HEK293T (cell line): ENCODE measurements at regions not wholly inside any gene's neighbourhood (a gene's known extent, or its start where the extent isn't known, plus 50 kb on each side); places are given as distances from the start of the nearest gene placed in this dataset.

Source experiments
- CTCF ChIA-PET: fragments of 350-600 bp; formaldehyde crosslinking; extraction: SDS; loops from one replicate; lab custom pipeline; 2021; ENCODE audit warnings: antibody characterized with exemption, inconsistent platforms; lab: Yijun Ruan, JAX
- POLR2A ChIA-PET: fragments of 350-600 bp; formaldehyde crosslinking; extraction: SDS; loops from one replicate; lab custom pipeline; 2020; ENCODE audit warnings: antibody characterized with exemption, inconsistent platforms; lab: Yijun Ruan, JAX
- DNase-seq: peaks from one replicate; pipeline ENCODE4 v3.0.0; 2012; ENCODE audit warnings: mixed read lengths; ENCODE audit errors: extremely low spot score
- ARNT ChIP-seq: fragments of 450-650 bp; IDR thresholded peaks from 2 replicates; pipeline ENCODE4 v1.6.1; 2017; ENCODE audit warnings: mild to moderate bottlenecking
- BHLHE40 ChIP-seq: fragments of 450-650 bp; IDR thresholded peaks from 2 replicates; pipeline ENCODE4 v1.6.1; 2016; ENCODE audit warnings: mild to moderate bottlenecking, moderate library complexity, borderline replicate concordance
- CTBP1 ChIP-seq: fragments of 450-650 bp; IDR thresholded peaks from 2 replicates; pipeline ENCODE4 v1.6.1; 2016; ENCODE audit warnings: borderline replicate concordance
- ELF4 ChIP-seq: fragments of 450-650 bp; IDR thresholded peaks from 2 replicates; pipeline ENCODE4 v1.6.1; 2017; ENCODE audit warnings: antibody characterized with exemption
- FOXA1 ChIP-seq: fragments of 450-650 bp; IDR thresholded peaks from 2 replicates; pipeline ENCODE4 v1.6.1; 2016; ENCODE audit warnings: mild to moderate bottlenecking
- FOXK2 ChIP-seq: fragments of 450-650 bp; IDR thresholded peaks from 2 replicates; pipeline ENCODE4 v1.6.1; 2016; ENCODE audit warnings: mild to moderate bottlenecking
- FOXM1 ChIP-seq: fragments of 450-650 bp; IDR thresholded peaks from 2 replicates; pipeline ENCODE4 v1.6.1; 2017; ENCODE audit warnings: mild to moderate bottlenecking, borderline replicate concordance
- HDGF ChIP-seq: fragments of 450-650 bp; IDR thresholded peaks from 2 replicates; pipeline ENCODE4 v1.6.1; 2017; ENCODE audit warnings: antibody characterized with exemption, borderline replicate concordance
- L3MBTL2 ChIP-seq: fragments of 450-650 bp; conservative IDR thresholded peaks from 2 replicates; pipeline ENCODE4 v1.6.1; 2016; ENCODE audit warnings: mild to moderate bottlenecking
- LEF1 ChIP-seq: fragments of 450-650 bp; IDR thresholded peaks from 2 replicates; pipeline ENCODE4 v1.6.1; 2017; ENCODE audit warnings: mild to moderate bottlenecking, borderline replicate concordance
- NFRKB ChIP-seq: fragments of 450-650 bp; IDR thresholded peaks from 2 replicates; pipeline ENCODE4 v1.6.1; 2016; ENCODE audit warnings: mild to moderate bottlenecking, moderate library complexity
- SP1 ChIP-seq: fragments of 450-650 bp; IDR thresholded peaks from 2 replicates; pipeline ENCODE4 v1.6.1; 2017
- SUZ12 ChIP-seq: fragments of 450-650 bp; IDR thresholded peaks from 2 replicates; pipeline ENCODE4 v1.6.1; 2016; ENCODE audit warnings: mild to moderate bottlenecking
- TARDBP ChIP-seq: fragments of 450-650 bp; IDR thresholded peaks from 2 replicates; pipeline ENCODE4 v1.6.1; 2016
- ZNF384 ChIP-seq: fragments of 450-650 bp; IDR thresholded peaks from 2 replicates; pipeline ENCODE4 v1.6.1; 2016
- TF ChIP-seq, protein P1 (sequence below): fragments of 450-650 bp; IDR thresholded peaks from 2 replicates; pipeline ENCODE4 v1.6.1; 2016

DNA sequence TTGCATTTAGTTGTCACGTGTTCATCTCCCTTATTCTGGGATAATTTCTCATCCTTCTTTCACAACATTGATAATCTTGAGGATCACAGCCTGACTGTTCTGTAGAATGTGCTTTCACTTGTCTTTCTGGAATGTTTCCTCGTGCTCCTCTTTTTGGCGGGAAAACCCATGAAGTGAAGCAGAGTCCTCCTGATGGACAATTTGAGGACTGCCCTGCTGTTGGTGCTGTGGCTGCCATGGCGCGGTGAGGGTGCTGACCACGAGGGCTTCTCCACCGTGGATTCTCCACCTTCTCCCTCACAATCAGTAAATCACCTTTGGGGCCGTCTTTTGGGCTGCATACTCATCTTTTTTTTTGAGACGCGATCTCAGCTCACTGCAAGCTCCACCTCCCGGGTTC lies 946.9 kb downstream of the BRD1 start:
- peak; percentile 65 for TF ChIP-seq L3MBTL2
- no peak for TF ChIP-seq HDGF
- DNase-seq, result no peak
- ChIA-PET CTCF (no interaction called here), POLR2A (no interaction called here)

DNA sequence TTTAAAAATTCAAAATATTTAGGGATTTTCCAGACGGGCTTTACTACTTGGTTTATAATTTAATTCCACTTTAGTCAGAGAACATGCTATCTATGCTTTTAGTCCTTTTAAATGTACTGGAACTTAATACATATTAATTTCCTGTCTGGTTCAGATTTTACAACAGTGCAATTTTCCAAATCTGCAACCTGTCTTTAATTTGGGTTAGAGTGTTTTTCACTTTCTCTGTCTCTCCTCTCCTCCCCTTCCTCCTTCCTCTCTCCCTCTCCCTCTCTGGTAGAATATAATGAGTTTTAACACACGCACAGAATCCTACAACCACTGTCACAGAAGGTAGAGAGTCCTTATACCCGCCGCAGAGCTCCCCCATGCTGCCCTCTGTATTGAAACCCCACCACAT lies 950.7 kb downstream of the BRD1 start:
- TF ChIP-seq FOXK2 (no peak), SP1 (no peak), NFRKB (no peak), SUZ12 (no peak), HDGF (no peak), TARDBP (no peak)
- TF ChIP-seq, protein P1, sequence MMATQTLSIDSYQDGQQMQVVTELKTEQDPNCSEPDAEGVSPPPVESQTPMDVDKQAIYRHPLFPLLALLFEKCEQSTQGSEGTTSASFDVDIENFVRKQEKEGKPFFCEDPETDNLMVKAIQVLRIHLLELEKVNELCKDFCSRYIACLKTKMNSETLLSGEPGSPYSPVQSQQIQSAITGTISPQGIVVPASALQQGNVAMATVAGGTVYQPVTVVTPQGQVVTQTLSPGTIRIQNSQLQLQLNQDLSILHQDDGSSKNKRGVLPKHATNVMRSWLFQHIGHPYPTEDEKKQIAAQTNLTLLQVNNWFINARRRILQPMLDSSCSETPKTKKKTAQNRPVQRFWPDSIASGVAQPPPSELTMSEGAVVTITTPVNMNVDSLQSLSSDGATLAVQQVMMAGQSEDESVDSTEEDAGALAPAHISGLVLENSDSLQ, result no peak
- POLR2A ChIA-PET, result no interaction called here
- CTCF ChIA-PET, result no interaction called here
- no peak for DNase-seq

DNA sequence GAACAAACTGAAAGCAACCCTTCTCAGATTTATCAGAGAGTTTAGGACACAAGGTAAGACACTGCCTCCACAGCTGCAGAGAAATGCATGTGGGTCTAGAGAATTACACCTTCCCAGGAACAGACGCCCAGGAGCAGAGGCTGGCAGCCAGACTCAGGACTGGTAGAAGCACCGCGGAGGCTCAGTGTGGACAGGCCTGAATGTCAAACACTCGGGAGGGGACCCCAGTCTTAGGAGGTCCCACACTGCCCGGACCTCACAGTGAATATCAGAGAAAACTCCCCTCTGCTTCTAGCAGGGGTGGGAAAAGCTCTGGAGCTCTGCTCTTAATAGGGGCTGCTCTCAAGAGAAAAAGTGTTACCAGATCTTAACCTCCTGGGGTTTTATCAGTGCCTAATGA lies 952.7 kb downstream of the BRD1 start:
- DNase-seq, result no peak
- TF ChIP-seq LEF1, result no peak
- no peak for TF ChIP-seq NFRKB
- TF ChIP-seq ELF4, result no peak
- TF ChIP-seq SP1, result no peak
- TF ChIP-seq ZNF384, result no peak
- TF ChIP-seq SUZ12, result no peak
- TF ChIP-seq L3MBTL2, result no peak
- TF ChIP-seq CTBP1, result no peak
- TF ChIP-seq TARDBP, result no peak
- no peak for TF ChIP-seq HDGF
- no peak for TF ChIP-seq BHLHE40
- TF ChIP-seq ARNT, result no peak
- no peak for TF ChIP-seq FOXK2
- TF ChIP-seq, protein P1, result no peak
- TF ChIP-seq FOXM1, result no peak
- TF ChIP-seq FOXA1, result no peak
- ChIA-PET POLR2A (no interaction called here), CTCF (no interaction called here)

DNA sequence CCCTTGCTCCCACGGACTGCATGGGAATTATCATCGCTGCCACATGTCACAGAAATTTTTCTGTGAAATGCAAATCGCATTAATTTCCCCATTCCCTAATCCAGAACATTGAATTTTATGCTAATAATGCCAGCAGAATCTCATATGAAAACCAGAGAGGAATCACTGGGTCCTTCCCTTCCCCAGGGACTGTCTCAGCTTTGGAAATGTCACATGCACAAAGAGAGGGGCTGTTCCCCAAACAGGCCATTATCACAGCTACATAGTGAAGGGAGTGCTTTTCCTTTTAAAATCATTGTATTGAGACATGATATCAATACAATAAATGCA lies 954.5 kb downstream of the BRD1 start:
- DNase-seq, result no peak
- ChIA-PET CTCF (no interaction called here), POLR2A (no interaction called here)
- TF ChIP-seq FOXM1 (no peak), SUZ12 (no peak), SP1 (no peak), L3MBTL2 (no peak), CTBP1 (no peak), TARDBP (no peak), LEF1 (no peak), FOXK2 (no peak), ELF4 (no peak), HDGF (no peak)
- TF ChIP-seq, protein P1, result no peak

DNA sequence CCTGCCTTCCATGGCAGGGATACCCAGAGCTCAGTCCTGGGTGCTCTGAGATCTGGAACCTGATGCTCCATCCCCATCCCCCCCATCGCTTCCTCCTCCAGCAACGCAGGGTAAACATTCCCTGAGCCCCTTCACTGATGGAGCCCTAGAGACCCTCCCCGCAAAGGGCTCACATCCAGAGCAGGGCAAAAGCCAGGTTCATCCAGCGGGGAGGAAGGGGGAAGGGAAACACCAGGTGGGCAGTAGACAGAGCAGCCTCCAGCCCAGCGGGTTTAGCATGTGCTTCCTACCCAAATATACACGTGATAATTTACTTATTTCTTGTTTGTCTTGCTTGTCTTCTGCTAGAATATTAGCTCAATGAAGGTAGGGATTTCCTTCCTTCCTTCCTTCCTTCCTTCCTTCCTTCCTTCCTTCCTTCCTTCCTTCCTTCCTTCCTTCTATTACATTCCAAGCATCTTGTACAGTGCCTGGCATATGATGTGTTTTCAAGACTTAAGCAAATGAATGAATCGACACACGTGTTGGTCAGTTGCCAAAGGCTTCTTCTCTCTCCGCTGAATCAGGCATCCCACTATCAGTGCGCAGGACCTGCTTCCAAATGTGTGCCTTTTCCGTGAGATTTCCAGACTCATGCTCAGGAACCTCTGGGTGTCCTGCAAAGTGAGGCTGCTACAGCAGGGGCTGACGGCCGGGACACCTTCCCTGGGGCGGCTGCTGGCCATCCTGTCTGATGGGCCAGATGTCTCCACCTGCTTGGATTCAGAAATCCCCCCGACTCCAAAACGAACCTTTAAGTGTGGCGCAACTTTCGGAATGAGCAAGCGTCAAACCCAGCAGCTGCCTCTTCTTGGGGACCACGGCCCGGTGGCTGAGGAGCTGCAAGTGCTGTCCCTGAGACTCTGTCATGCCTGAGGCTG lies 955.1 kb downstream of the BRD1 start:
- ChIA-PET CTCF (no interaction called here), POLR2A (no interaction called here)
- no peak for DNase-seq
- TF ChIP-seq FOXA1, result no peak
- TF ChIP-seq, protein P1, result no peak
- no peak for TF ChIP-seq ZNF384
- no peak for TF ChIP-seq TARDBP
- no peak for TF ChIP-seq ELF4
- no peak for TF ChIP-seq L3MBTL2
- TF ChIP-seq SUZ12, result no peak
- no peak for TF ChIP-seq CTBP1
- no peak for TF ChIP-seq NFRKB
- TF ChIP-seq LEF1, result no peak
- TF ChIP-seq FOXM1, result no peak
- TF ChIP-seq FOXK2, result no peak
- no peak for TF ChIP-seq SP1
- TF ChIP-seq ARNT, result no peak
- TF ChIP-seq HDGF, result no peak
- no peak for TF ChIP-seq BHLHE40

DNA sequence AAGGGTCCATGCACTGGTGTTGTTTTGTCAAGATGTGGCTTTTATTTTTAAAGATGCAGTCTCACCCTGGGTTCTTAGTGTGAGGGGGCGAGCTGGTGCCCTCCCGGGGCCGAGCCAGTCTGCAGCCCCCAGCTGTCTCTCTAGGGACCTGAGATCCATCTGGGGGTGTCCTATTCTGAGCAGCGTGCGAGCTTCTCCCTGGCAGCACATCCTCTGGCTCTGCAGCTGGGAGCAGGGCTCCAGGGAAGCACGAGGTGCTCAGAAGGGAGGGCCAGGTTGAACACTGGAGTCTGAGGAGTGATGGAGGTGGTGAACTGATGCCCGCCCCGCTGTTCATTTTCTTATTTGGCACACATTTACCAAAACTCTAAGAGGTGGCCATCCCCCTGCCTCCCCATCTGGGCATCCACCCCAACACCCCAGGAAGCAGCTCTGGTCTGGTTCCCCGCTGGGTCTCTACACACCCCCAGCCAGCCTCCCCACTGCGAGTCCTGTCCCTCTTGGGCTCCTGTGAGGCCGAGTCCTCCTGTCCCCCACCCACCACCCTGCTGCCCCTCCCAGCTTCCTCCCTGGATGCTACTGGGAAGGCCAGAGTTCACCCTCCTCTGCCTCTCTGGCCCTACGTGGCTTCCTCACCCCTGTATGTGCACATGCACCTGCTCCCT lies 956.4 kb downstream of the BRD1 start:
- TF ChIP-seq ELF4 (no peak), FOXK2 (no peak), SUZ12 (no peak), ZNF384 (no peak), FOXA1 (no peak)
- DNase-seq, result no peak
- ChIA-PET CTCF (no interaction called here), POLR2A (no interaction called here)
